ENCODE measurements at regions not wholly inside any gene's neighbourhood (a gene's known extent, or its start where the extent isn't known, plus 50 kb on each side); places are given as distances from the start of the nearest gene placed in this dataset.

DNA sequence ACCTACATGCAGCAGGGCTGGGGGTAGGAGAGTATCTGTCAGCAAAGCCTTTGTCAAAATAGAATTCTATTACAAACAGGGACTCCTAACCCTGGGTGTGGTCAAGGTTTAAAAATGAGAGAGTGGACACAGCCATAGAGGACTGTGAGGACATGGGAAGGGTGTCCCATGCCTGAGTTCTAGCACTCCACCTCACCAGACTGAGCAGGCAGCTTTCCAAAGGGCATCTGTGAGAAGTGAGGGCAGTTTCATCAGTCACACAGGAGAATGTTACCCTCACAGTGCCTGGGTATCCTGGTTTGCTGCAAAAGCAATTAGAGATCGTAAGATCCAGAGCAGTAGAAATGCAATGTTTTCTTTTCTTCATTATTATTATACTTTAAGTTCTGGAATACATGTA is 174.9 kb upstream of the UBL3 start (continued):
- TF ChIP-seq, protein P1, sequence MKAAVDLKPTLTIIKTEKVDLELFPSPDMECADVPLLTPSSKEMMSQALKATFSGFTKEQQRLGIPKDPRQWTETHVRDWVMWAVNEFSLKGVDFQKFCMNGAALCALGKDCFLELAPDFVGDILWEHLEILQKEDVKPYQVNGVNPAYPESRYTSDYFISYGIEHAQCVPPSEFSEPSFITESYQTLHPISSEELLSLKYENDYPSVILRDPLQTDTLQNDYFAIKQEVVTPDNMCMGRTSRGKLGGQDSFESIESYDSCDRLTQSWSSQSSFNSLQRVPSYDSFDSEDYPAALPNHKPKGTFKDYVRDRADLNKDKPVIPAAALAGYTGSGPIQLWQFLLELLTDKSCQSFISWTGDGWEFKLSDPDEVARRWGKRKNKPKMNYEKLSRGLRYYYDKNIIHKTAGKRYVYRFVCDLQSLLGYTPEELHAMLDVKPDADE (IDR thresholded peaks at IDR 0.05), result no peak
- TF ChIP-seq ZNF462 (CRISPR knock-in tag; IDR thresholded peaks at IDR 0.05) (no peak), CREB1 (CRISPR knock-in tag; IDR thresholded peaks at IDR 0.05; ENCODE audit: low read depth) (no peak), JUNB (IDR thresholded peaks at IDR 0.05; ENCODE audit: unreplicated experiment) (no peak), EZH2phosphoT487 (IDR thresholded peaks at IDR 0.05; ENCODE audit: unreplicated experiment) (no peak)

DNA sequence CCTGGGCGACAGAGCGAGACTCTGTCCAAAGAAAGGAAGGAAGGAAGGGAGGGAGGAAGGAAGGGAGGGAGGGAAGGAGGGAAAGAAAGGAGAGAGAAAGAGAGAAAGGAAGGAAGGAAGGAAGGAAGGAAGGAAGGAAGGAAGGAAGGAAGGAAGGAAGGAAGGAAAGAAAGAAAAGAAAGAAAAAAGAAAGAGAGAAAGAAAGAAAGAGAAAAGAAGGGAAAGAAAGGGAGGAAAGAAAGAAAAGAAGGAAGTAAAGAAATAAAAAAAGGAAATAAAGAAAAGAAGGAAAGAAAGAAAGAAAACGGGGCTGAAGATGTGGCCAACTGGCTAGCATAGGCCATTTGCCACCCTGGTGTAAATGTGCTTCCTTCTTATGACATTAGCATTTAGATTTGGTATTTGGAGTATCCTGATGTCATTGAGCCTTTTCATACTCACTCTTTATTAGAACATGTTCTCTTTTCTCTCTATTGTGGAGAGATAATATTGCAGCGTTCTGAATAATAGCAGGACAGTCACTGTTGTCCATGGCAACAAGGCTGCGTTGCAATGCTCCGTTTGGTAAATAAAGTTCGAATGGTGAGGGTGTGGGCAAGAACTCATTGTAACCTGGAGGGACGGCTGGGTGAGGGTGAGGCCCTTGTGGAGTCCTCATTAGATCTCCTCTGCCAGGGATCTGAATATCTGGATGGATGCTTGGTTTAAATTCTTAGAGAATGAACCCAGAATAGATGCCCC is 173.9 kb upstream of the UBL3 start:
- peaks cover 14% of the 10 kb centered on the region for H3K4me1 Mint-ChIP-seq
- Histone ChIP-seq H3K4me2 (no peak overlapping the region), H2AFZ (no peak overlapping the region), H3K27ac (ENCODE audit: low read depth) (no peak overlapping the region), H3K79me2 (replicated peaks; ENCODE audit: insufficient read depth) (no peaks in the 10 kb centered on the region), H3F3A (replicated peaks; ENCODE audit: low read depth) (no peaks in the 10 kb centered on the region), H4K20me1 (replicated peaks; ENCODE audit: insufficient read depth) (no peaks in the 10 kb centered on the region), H3K4me3 (no peak overlapping the region), H3K36me3 (ENCODE audit: insufficient read depth) (no peaks in the 10 kb centered on the region), H3K4me1 (ENCODE audit: insufficient read depth) (peaks cover 15% of the 10 kb centered on the region), H3K9me2 (ENCODE audit: insufficient read depth) (no peaks in the 10 kb centered on the region), H3K27me3 (ENCODE audit: insufficient read depth) (no peaks in the 10 kb centered on the region)
- H3K27ac Mint-ChIP-seq, result no peak overlapping the region
- no peak overlapping the region for H3K4me3 Mint-ChIP-seq
- no peak for DNase-seq (ENCODE audit: low spot score)
- no peak for ATAC-seq
- H3K27me3 Mint-ChIP-seq (ENCODE audit: insufficient read depth, low read depth, poor library complexity), result peaks cover 5% of the 10 kb centered on the region
- H3K36me3 Mint-ChIP-seq (ENCODE audit: low read depth), result no peaks in the 10 kb centered on the region
- H3K9me3 Mint-ChIP-seq, result no peaks in the 10 kb centered on the region
- TF ChIP-seq, protein P2, sequence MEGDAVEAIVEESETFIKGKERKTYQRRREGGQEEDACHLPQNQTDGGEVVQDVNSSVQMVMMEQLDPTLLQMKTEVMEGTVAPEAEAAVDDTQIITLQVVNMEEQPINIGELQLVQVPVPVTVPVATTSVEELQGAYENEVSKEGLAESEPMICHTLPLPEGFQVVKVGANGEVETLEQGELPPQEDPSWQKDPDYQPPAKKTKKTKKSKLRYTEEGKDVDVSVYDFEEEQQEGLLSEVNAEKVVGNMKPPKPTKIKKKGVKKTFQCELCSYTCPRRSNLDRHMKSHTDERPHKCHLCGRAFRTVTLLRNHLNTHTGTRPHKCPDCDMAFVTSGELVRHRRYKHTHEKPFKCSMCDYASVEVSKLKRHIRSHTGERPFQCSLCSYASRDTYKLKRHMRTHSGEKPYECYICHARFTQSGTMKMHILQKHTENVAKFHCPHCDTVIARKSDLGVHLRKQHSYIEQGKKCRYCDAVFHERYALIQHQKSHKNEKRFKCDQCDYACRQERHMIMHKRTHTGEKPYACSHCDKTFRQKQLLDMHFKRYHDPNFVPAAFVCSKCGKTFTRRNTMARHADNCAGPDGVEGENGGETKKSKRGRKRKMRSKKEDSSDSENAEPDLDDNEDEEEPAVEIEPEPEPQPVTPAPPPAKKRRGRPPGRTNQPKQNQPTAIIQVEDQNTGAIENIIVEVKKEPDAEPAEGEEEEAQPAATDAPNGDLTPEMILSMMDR (conservative IDR thresholded peaks at IDR 0.05; ENCODE audit: low read depth in 2 of 2), result no peak

All from GM23338 (cell line).